HUES64 (cell line): ENCODE measurements at regions not wholly inside any gene's neighbourhood (a gene's known extent, or its start where the extent isn't known, plus 50 kb on each side); places are given as distances from the start of the nearest gene placed in this dataset.

Source experiments
- H3K27ac ChIP-seq: 2 replicates; pipeline ENCODE4 v1.7.0; 2013; ENCODE audit warnings: low read depth, low read length, inconsistent platforms
- H3K27me3 ChIP-seq: 2 replicates; pipeline ENCODE4 v1.6.1; 2013; ENCODE audit warnings: mild to moderate bottlenecking, low read length; ENCODE audit not compliant: insufficient read depth
- H3K36me3 ChIP-seq: 2 replicates; pipeline ENCODE4 v1.6.1; 2013; ENCODE audit warnings: mild to moderate bottlenecking, low read length; ENCODE audit not compliant: insufficient read depth
- H3K4me1 ChIP-seq: 2 replicates; pipeline ENCODE4 v1.6.1; 2013; ENCODE audit warnings: mild to moderate bottlenecking, low read length, moderate library complexity; ENCODE audit not compliant: insufficient read depth
- H3K4me3 ChIP-seq: 2 replicates; pipeline ENCODE4 v1.5.1; 2013; ENCODE audit warnings: mild to moderate bottlenecking, low read length, moderate library complexity
- H3K9ac ChIP-seq: 2 replicates; pipeline ENCODE4 v1.6.1; 2013; ENCODE audit warnings: mild to moderate bottlenecking, low read depth, low read length
- H3K9me3 ChIP-seq: 2 replicates; pipeline ENCODE4 v1.6.1; 2013; ENCODE audit warnings: low read depth, low read length; ENCODE audit not compliant: insufficient read depth
- WGBS: fragments of 150-250, 120-280 bp; methylation state at CpG from one replicate; pipeline ENCODE4 v1.1.7; 2013; ENCODE audit warnings: missing lambda C conversion rate; 5-methylcytosine and 5-hydroxymethylcytosine counted together

GRCh38 chr5:51843893-51844292 lies 460.6 kb downstream of the ISL1 start:
- Histone ChIP-seq H3K27ac (no peak overlapping the region), H3K4me1 (no peaks in the 10 kb centered on the region), H3K27me3 (no peaks in the 10 kb centered on the region), H3K9ac (no peak overlapping the region), H3K4me3 (no peak overlapping the region), H3K9me3 (no peaks in the 10 kb centered on the region), H3K36me3 (no peaks in the 10 kb centered on the region)
- WGBS = 96% methylated on average over 7 of the region's 7 CpGs

GRCh38 chr5:51846015-51846414 lies 462.8 kb downstream of the ISL1 start:
- Histone ChIP-seq H3K9me3 (no peaks in the 10 kb centered on the region), H3K27me3 (no peaks in the 10 kb centered on the region)
- 100% methylated on average over 1 of the region's 2 CpGs for WGBS

GRCh38 chr5:51859624-51860023 lies 476.4 kb downstream of the ISL1 start:
- H3K4me3 ChIP-seq = no peak overlapping the region
- H3K9me3 ChIP-seq = no peaks in the 10 kb centered on the region
- no peaks in the 10 kb centered on the region for H3K27me3 ChIP-seq
- H3K36me3 ChIP-seq = no peaks in the 10 kb centered on the region
- H3K27ac ChIP-seq = no peak overlapping the region
- WGBS = 53% methylated on average over 4 of the region's 4 CpGs
- no peak overlapping the region for H3K9ac ChIP-seq
- H3K4me1 ChIP-seq = peaks cover 17% of the 10 kb centered on the region; the same call in 1 of the 2 replicates

More at GRCh38 chr5:51846015-51846414, 462.8 kb downstream of the ISL1 start:
- Histone ChIP-seq H3K4me1 (no peaks in the 10 kb centered on the region), H3K27ac (no peak overlapping the region), H3K4me3 (no peak overlapping the region), H3K9ac (no peak overlapping the region), H3K36me3 (no peaks in the 10 kb centered on the region)

GRCh38 chr5:51860532-51861018 lies 477.3 kb downstream of the ISL1 start:
- Histone ChIP-seq H3K36me3 (no peaks in the 10 kb centered on the region), H3K9me3 (no peaks in the 10 kb centered on the region), H3K27ac (no peak overlapping the region), H3K9ac (no peak overlapping the region), H3K4me1 (peaks cover 17% of the 10 kb centered on the region; the same call in 1 of the 2 replicates), H3K4me3 (no peak overlapping the region), H3K27me3 (no peaks in the 10 kb centered on the region)
- 100% methylated on average over 1 of the region's 1 CpG for WGBS

GRCh38 chr5:51872144-51872543 lies 488.9 kb downstream of the ISL1 start:
- no peak overlapping the region for H3K4me3 ChIP-seq
- H3K9ac ChIP-seq = no peak overlapping the region
- no peak overlapping the region for H3K27ac ChIP-seq
- H3K27me3 ChIP-seq = no peaks in the 10 kb centered on the region
- no peaks in the 10 kb centered on the region for H3K36me3 ChIP-seq
- WGBS = 94% methylated on average over 2 of the region's 2 CpGs
- peaks cover 22% of the 10 kb centered on the region for H3K9me3 ChIP-seq
- no peaks in the 10 kb centered on the region for H3K4me1 ChIP-seq

DNA sequence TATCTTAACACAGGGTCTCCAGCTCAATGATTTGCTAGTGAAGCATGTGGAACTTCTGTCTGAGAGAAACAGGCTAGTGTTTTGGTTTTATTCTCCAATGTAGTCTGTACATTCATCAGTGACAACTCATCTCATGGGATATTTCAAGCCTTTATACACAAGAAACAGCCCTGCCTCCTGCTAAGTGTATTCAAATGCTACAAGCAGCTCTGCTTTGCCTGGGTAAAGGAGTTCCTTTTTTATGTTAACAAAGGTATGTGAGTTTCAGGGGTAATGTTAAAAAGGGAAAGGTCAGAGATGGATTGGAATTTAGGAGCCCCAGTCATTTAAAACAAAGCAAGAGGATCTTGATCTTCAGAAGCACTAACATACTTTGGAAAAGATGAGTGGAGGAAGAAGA lies 498.7 kb downstream of the ISL1 start:
- Histone ChIP-seq H3K4me3 (peak overlapping the region; percentile 20; the same call in 1 of the 2 replicates), H3K9ac (peak overlapping the region; percentile 23; the same call in 1 of the 2 replicates), H3K27ac (peak overlapping the region; percentile 88)

GRCh38 chr5:51882647-51883046 lies 499.4 kb downstream of the ISL1 start:
- Histone ChIP-seq H3K4me1 (peaks cover 29% of the 10 kb centered on the region), H3K27ac (peak overlapping the region; percentile 88), H3K4me3 (peak overlapping the region; percentile 17; the same call in 1 of the 2 replicates), H3K27me3 (no peaks in the 10 kb centered on the region), H3K36me3 (no peaks in the 10 kb centered on the region), H3K9me3 (no peaks in the 10 kb centered on the region), H3K9ac (no peak overlapping the region)
- 26% methylated on average over 1 of the region's 1 CpG for WGBS

More for the DNA sequence above, 498.7 kb downstream of the ISL1 start:
- H3K36me3 ChIP-seq = no peaks in the 10 kb centered on the region
- no peaks in the 10 kb centered on the region for H3K9me3 ChIP-seq
- H3K27me3 ChIP-seq = no peaks in the 10 kb centered on the region
- H3K4me1 ChIP-seq = peaks cover 29% of the 10 kb centered on the region

DNA sequence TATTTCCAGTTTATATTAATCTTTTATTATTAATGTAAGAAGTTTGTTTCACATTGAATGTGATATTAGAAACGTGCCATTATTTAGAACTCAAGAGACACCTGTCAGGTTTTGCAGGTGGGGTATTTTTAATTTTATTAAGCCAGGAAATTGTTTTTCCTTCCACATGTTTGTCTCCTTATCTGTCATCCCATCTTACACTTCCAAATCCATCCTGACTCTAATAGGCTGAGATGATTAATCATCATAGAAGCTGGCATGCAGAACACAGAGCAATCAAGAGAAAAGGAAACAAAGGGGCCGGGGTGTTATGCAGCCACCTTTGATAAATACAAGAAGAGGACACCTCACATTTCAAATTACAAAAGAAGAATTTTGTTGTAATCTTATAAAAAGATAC lies 506.5 kb downstream of the ISL1 start:
- Histone ChIP-seq H3K9me3 (no peaks in the 10 kb centered on the region), H3K27ac (no peak overlapping the region), H3K36me3 (no peaks in the 10 kb centered on the region), H3K27me3 (no peaks in the 10 kb centered on the region), H3K9ac (no peak overlapping the region), H3K4me1 (no peaks in the 10 kb centered on the region), H3K4me3 (no peak overlapping the region)
- no CpG with 5 or more reads among the region's 2 CpGs for WGBS

- H3K36me3 ChIP-seq = no peaks in the 10 kb centered on the region
- H3K9me3 ChIP-seq = no peaks in the 10 kb centered on the region
- 84% methylated on average over 5 of the region's 5 CpGs for WGBS
- no peaks in the 10 kb centered on the region for H3K27me3 ChIP-seq
- no peak overlapping the region for H3K27ac ChIP-seq
- no peaks in the 10 kb centered on the region for H3K4me1 ChIP-seq
- no peak overlapping the region for H3K4me3 ChIP-seq
- H3K9ac ChIP-seq = no peak overlapping the region
Observed at GRCh38 chr5:51890435-51891116, 507.3 kb downstream of the ISL1 start.

GRCh38 chr5:51892680-51893079 lies 509.4 kb downstream of the ISL1 start:
- no peaks in the 10 kb centered on the region for H3K9me3 ChIP-seq
- WGBS = no CpG with 5 or more reads among the region's 1 CpG
- no peak overlapping the region for H3K4me3 ChIP-seq
- no peak overlapping the region for H3K27ac ChIP-seq
- no peak overlapping the region for H3K9ac ChIP-seq
- H3K27me3 ChIP-seq = no peaks in the 10 kb centered on the region
- no peaks in the 10 kb centered on the region for H3K4me1 ChIP-seq
- H3K36me3 ChIP-seq = no peaks in the 10 kb centered on the region

DNA sequence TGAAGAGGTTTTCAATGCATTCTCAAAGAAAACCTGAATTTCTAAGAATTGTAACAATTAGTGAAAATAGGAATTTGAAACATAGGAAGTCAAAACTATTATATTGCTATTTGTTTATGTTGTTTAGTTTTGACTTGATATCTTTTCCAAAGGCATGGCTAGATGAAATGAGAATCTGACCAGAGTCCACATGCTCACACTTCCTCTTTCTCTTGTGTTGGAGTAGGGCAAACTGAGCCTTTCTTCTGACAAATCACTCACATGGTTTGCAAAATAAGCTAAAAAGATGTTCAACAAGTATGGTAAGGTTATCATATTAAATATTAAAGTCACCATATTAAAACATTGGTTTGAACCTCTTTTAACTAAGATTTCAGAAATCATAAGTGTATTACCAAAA lies 512.6 kb downstream of the ISL1 start:
- H3K27me3 ChIP-seq = no peaks in the 10 kb centered on the region
- no peaks in the 10 kb centered on the region for H3K4me1 ChIP-seq
- H3K4me3 ChIP-seq = no peak overlapping the region
- no peak overlapping the region for H3K9ac ChIP-seq
- H3K27ac ChIP-seq = no peak overlapping the region
- H3K9me3 ChIP-seq = no peaks in the 10 kb centered on the region
- no peaks in the 10 kb centered on the region for H3K36me3 ChIP-seq

- H3K27ac ChIP-seq = no peak overlapping the region
- no peaks in the 10 kb centered on the region for H3K36me3 ChIP-seq
- no peaks in the 10 kb centered on the region for H3K27me3 ChIP-seq
Observed at GRCh38 chr5:51902512-51902911, 519.3 kb downstream of the ISL1 start.

More at GRCh38 chr5:51902512-51902911, 519.3 kb downstream of the ISL1 start:
- Histone ChIP-seq H3K9me3 (no peaks in the 10 kb centered on the region), H3K9ac (no peak overlapping the region), H3K4me3 (no peak overlapping the region), H3K4me1 (no peaks in the 10 kb centered on the region)
